HEK293 (cell line): ENCODE measurements at regions not wholly inside any gene's neighbourhood (a gene's known extent, or its start where the extent isn't known, plus 50 kb on each side); places are given as distances from the start of the nearest gene placed in this dataset.
A peak's percentile ranks its signal among the peaks of the same experiment; 100 is the strongest.

ENCODE experiments used
- CTCF ChIA-PET: fragments of 350-600 bp; formaldehyde crosslinking; extraction: SDS; loops from one replicate; lab custom pipeline; 2021; ENCODE audit warnings: antibody characterized with exemption; lab: Yijun Ruan, JAX
- POLR2A ChIA-PET: fragments of 300-600 bp; formaldehyde crosslinking; extraction: SDS; loops from one replicate; lab custom pipeline; 2020; ENCODE audit warnings: antibody characterized with exemption, inconsistent platforms; lab: Yijun Ruan, JAX
- H3K27ac ChIP-seq: fragments of 200-500 bp; sonication (Bioruptor generic); 2 replicates; pipeline ENCODE4 v1.5.1; 2014; ENCODE audit warnings: low read depth, low read length, control low read depth, inconsistent platforms; ENCODE audit errors: extremely low read depth
- H3K36me3 ChIP-seq, 2 experiments: fragments of 200-500 bp in 1 of 2; sonication (Bioruptor generic) in 1 of 2; 1 replicate in 1 of 2; 2 replicates in 1 of 2; pipeline ENCODE4 v1.5.1; 2014 to 2017; ENCODE audit warnings: inconsistent platforms in 2 of 2, low read length in 2 of 2; ENCODE audit not compliant: control insufficient read depth in 2 of 2, insufficient read depth in 1 of 2
- H3K4me1 ChIP-seq: fragments of 200-500 bp; sonication (Bioruptor generic); 2 replicates; pipeline ENCODE4 v1.5.1; 2014; ENCODE audit warnings: mild to moderate bottlenecking, low read length, inconsistent platforms; ENCODE audit not compliant: control insufficient read depth, insufficient read depth
- H3K4me3 ChIP-seq: 2 replicates; pipeline ENCODE4 v1.5.1; 2011; ENCODE audit warnings: low read depth, mild to moderate bottlenecking, control low read depth, low read length, moderate library complexity
- H3K9me3 ChIP-seq: fragments of 200-500 bp; sonication (Bioruptor generic); 2 replicates; pipeline ENCODE4 v1.5.1; 2014; ENCODE audit warnings: low read depth, low read length, inconsistent platforms; ENCODE audit not compliant: control insufficient read depth, insufficient read depth
- BCL11A ChIP-seq: fragments of 450-650 bp; formaldehyde crosslinking; IDR thresholded peaks from 2 replicates; pipeline ENCODE4 v1.5.1; 2016; ENCODE audit warnings: low read depth, missing biosample characterization, missing genetic modification characterization
- SALL2 ChIP-seq: fragments of 450-650 bp; formaldehyde crosslinking; IDR thresholded peaks from 2 replicates; pipeline ENCODE4 v1.5.0; 2017; ENCODE audit warnings: missing biosample characterization, mild to moderate bottlenecking, missing genetic modification characterization, borderline replicate concordance
- SCRT2 ChIP-seq: fragments of 450-650 bp; formaldehyde crosslinking; IDR thresholded peaks from 2 replicates; pipeline ENCODE4 v1.5.1; 2016; ENCODE audit warnings: missing biosample characterization, missing genetic modification characterization
- SP7 ChIP-seq: fragments of 450-650 bp; formaldehyde crosslinking; IDR thresholded peaks from 2 replicates; pipeline ENCODE4 v1.5.1; 2016; ENCODE audit warnings: missing biosample characterization, missing genetic modification characterization
- YY2 ChIP-seq: fragments of 450-650 bp; formaldehyde crosslinking; IDR thresholded peaks from 2 replicates; pipeline ENCODE4 v1.5.1; 2016; ENCODE audit warnings: missing biosample characterization, missing genetic modification characterization
- ZBTB17 ChIP-seq: fragments of 450-650 bp; formaldehyde crosslinking; IDR thresholded peaks from 2 replicates; pipeline ENCODE4 v1.5.1; 2016; ENCODE audit warnings: missing biosample characterization, missing genetic modification characterization
- ZBTB20 ChIP-seq: fragments of 450-650 bp; formaldehyde crosslinking; IDR thresholded peaks from 2 replicates; pipeline ENCODE4 v1.5.1; 2016; ENCODE audit warnings: missing biosample characterization, missing genetic modification characterization
- ZNF10 ChIP-seq: fragments of 450-650 bp; formaldehyde crosslinking; IDR thresholded peaks from 2 replicates; pipeline ENCODE4 v1.5.1; 2017; ENCODE audit warnings: missing biosample characterization, missing genetic modification characterization
- ZNF133 ChIP-seq: fragments of 450-650 bp; formaldehyde crosslinking; IDR thresholded peaks from 2 replicates; pipeline ENCODE4 v1.5.1; 2016; ENCODE audit warnings: missing biosample characterization, missing genetic modification characterization
- ZNF169 ChIP-seq: fragments of 450-650 bp; formaldehyde crosslinking; IDR thresholded peaks from 2 replicates; pipeline ENCODE4 v1.5.1; 2016; ENCODE audit warnings: missing biosample characterization, missing genetic modification characterization
- ZNF239 ChIP-seq: fragments of 450-650 bp; formaldehyde crosslinking; IDR thresholded peaks from 2 replicates; pipeline ENCODE4 v1.5.1; 2016; ENCODE audit warnings: missing biosample characterization, missing genetic modification characterization
- ZNF324 ChIP-seq: fragments of 450-650 bp; formaldehyde crosslinking; IDR thresholded peaks from 2 replicates; pipeline ENCODE4 v1.5.1; 2016; ENCODE audit warnings: missing biosample characterization, missing genetic modification characterization
- ZNF350 ChIP-seq: fragments of 450-650 bp; formaldehyde crosslinking; IDR thresholded peaks from 2 replicates; pipeline ENCODE4 v1.5.0; 2017; ENCODE audit warnings: missing biosample characterization, mild to moderate bottlenecking, missing genetic modification characterization
- ZNF366 ChIP-seq: fragments of 450-650 bp; formaldehyde crosslinking; conservative IDR thresholded peaks from 2 replicates; pipeline ENCODE4 v1.5.1; 2016; ENCODE audit warnings: missing biosample characterization, missing genetic modification characterization
- ZNF404 ChIP-seq: fragments of 450-650 bp; formaldehyde crosslinking; IDR thresholded peaks from 2 replicates; pipeline ENCODE4 v1.5.1; 2017; ENCODE audit warnings: missing biosample characterization, missing genetic modification characterization
- ZNF423 ChIP-seq: fragments of 450-650 bp; formaldehyde crosslinking; IDR thresholded peaks from 2 replicates; pipeline ENCODE4 v1.5.1; 2016; ENCODE audit warnings: missing biosample characterization, missing genetic modification characterization
- ZNF433 ChIP-seq: fragments of 450-650 bp; formaldehyde crosslinking; IDR thresholded peaks from 2 replicates; pipeline ENCODE4 v1.5.1; 2016; ENCODE audit warnings: missing biosample characterization, missing genetic modification characterization, low read depth
- ZNF510 ChIP-seq: fragments of 450-650 bp; formaldehyde crosslinking; IDR thresholded peaks from 2 replicates; pipeline ENCODE4 v1.5.1; 2018; ENCODE audit warnings: mild to moderate bottlenecking, missing genetic modification characterization, missing biosample characterization; ENCODE audit not compliant: insufficient replicate concordance
- ZNF530 ChIP-seq: fragments of 450-650 bp; formaldehyde crosslinking; IDR thresholded peaks from 2 replicates; pipeline ENCODE4 v1.5.1; 2016; ENCODE audit warnings: low read depth, missing biosample characterization, missing genetic modification characterization
- ZNF561 ChIP-seq: fragments of 450-650 bp; IDR thresholded peaks from 2 replicates; pipeline ENCODE4 v1.5.1; 2018; ENCODE audit warnings: missing biosample characterization, missing genetic modification characterization, borderline replicate concordance
- ZNF571 ChIP-seq: fragments of 450-650 bp; formaldehyde crosslinking; IDR thresholded peaks from 2 replicates; pipeline ENCODE4 v1.5.0; 2017; ENCODE audit warnings: missing biosample characterization, missing genetic modification characterization
- ZNF623 ChIP-seq: fragments of 450-650 bp; formaldehyde crosslinking; IDR thresholded peaks from 2 replicates; pipeline ENCODE4 v1.5.1; 2016; ENCODE audit warnings: missing biosample characterization, missing genetic modification characterization
- ZNF624 ChIP-seq: fragments of 450-650 bp; formaldehyde crosslinking; IDR thresholded peaks from 2 replicates; pipeline ENCODE4 v1.5.1; 2017; ENCODE audit warnings: missing biosample characterization, missing genetic modification characterization
- ZNF664 ChIP-seq: fragments of 450-650 bp; formaldehyde crosslinking; IDR thresholded peaks from 2 replicates; pipeline ENCODE4 v1.5.1; 2016; ENCODE audit warnings: missing biosample characterization, missing genetic modification characterization
- ZNF747 ChIP-seq: fragments of 450-650 bp; formaldehyde crosslinking; IDR thresholded peaks from 2 replicates; pipeline ENCODE4 v1.5.1; 2016; ENCODE audit warnings: missing biosample characterization, missing genetic modification characterization
- ZNF768 ChIP-seq: fragments of 450-650 bp; formaldehyde crosslinking; IDR thresholded peaks from 2 replicates; pipeline ENCODE4 v1.5.1; 2018; ENCODE audit warnings: missing biosample characterization, mild to moderate bottlenecking, missing genetic modification characterization

DNA sequence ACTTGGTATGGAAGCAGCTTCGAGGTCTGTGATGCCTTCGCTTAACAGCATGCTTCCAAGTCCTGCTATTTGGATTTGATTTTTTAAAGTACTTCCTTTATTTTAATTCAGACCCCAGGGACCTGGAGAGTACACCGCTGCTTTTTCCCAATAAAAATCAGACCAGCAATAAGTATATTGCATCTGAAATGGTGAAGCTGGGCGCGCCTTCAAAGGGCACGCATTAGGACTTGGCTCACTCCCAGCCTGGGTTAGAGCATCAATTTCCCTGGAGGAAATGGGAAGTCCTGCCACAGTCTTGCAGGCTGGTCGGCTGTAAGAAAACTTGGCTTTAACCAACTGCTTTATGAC, 325.1 kb downstream of the RRAGC start:
- POLR2A ChIA-PET, result no interaction called here
- no peak overlapping the region for H3K4me3 ChIP-seq
- H3K4me1 ChIP-seq, result no peaks in the 10 kb centered on the region
- no peaks in the 10 kb centered on the region for H3K9me3 ChIP-seq
- H3K36me3 ChIP-seq, result no peaks in the 10 kb centered on the region
- CTCF ChIA-PET, result no interaction called here
- TF ChIP-seq ZBTB20 (tag by site-specific recombination) (peak; percentile 66), ZNF768 (no peak)
- no peak overlapping the region for H3K27ac ChIP-seq

DNA sequence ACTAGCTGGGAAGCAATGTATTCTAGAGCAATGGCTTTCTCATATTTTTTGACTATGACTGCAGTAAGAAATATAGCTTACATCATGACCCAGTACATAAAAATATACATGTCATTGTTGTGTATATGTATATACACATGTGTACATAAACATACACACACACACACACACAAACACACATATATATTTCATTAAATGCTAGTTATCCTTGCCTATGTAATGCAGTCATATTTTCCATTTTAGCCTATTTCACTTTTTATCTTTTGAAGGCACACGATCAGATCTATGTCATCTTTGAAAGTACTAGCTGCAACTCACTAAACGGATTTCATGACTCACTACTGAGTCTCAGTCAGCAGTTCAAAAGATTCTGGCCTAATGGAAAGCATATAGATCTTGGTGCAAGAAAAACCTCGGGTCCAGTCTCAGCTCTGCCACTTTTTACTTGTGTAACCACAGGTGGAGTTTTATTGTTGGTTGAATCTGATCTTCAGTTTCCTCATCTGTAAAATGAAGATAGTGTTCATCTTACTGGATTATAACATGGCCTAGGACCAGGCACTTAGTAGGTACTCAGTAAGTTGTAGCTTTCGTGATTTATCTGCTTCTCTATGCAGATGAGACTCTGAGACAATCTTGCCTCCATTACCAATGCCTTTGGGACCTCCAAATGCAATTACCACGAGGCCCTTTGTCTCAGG, 325.6 kb downstream of the RRAGC start:
- Histone ChIP-seq H3K36me3 (no peaks in the 10 kb centered on the region), H3K9me3 (no peaks in the 10 kb centered on the region), H3K27ac (no peak overlapping the region), H3K4me1 (no peaks in the 10 kb centered on the region), H3K4me3 (no peak overlapping the region)
- ChIA-PET POLR2A (no interaction called here), CTCF (no interaction called here)
- TF ChIP-seq ZNF571 (tag by site-specific recombination) (no peak), SP7 (tag by site-specific recombination) (no peak), ZNF239 (no peak), ZNF10 (tag by site-specific recombination) (no peak), ZNF423 (no peak), ZNF623 (no peak), BCL11A (no peak), YY2 (tag by site-specific recombination) (no peak), ZNF510 (tag by site-specific recombination) (no peak)

DNA sequence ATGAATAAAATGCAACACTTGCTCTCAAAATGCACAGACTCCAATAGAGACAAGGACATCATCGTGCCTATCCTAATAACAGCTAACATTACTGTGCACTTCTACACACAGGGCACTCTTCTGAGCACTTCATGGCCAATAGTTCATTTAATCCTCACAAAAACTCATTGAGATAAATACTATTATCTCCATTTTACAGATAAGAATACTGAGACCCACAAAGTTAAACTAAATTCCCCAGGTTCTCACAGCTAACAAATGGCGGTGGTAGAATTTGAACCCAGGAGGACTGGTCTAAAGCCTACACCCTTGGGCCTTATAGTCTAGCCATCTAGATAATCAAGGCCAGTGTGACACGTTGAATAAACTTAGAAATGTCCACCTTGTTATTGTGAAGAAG, 328.6 kb downstream of the RRAGC start:
- ChIA-PET POLR2A (no interaction called here), CTCF (interaction anchor here (0.5 to 0.7 kb wide), 4 partner anchors 8 to 205 kb away, joined by 3 to 5 read pairs (median 4); no protein-coding TSS in a partner anchor)
- no peaks in the 10 kb centered on the region for H3K9me3 ChIP-seq
- H3K36me3 ChIP-seq, result no peaks in the 10 kb centered on the region
- H3K27ac ChIP-seq, result no peak overlapping the region
- H3K4me3 ChIP-seq, result no peak overlapping the region
- peak; percentile 49; the same call in 1 of the 2 replicates for TF ChIP-seq ZNF133
- no peak for TF ChIP-seq ZNF324 (tag by site-specific recombination)
- no peak for TF ChIP-seq ZNF423
- no peak for TF ChIP-seq ZNF530 (tag by site-specific recombination)
- no peak for TF ChIP-seq SCRT2
- TF ChIP-seq ZNF433 (tag by site-specific recombination), result no peak
- TF ChIP-seq ZNF404, result no peak
- no peak for TF ChIP-seq ZNF350 (tag by site-specific recombination)
- H3K4me1 ChIP-seq, result no peaks in the 10 kb centered on the region

DNA sequence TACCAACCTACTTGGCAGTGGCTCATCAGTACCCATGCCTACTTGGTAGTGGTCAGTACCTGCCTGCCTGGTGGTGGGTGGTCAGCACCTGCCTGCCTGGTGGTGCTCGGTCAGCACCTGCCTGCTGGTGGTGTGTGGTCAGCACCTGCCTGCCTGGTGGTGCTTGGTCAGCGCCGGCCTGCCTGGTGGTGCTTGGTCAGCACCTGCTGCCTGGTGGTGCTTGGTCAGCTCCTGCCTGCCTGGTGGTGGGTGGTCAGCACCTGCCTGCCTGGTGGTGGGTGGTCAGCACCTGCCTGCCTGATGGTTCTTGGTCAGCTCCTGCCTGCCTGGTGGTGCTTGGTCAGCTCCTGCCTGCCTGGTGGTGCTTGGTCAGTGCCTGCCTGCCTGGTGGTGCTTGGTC, 329.6 kb downstream of the RRAGC start:
- H3K9me3 ChIP-seq, result no peaks in the 10 kb centered on the region
- H3K4me1 ChIP-seq, result no peaks in the 10 kb centered on the region
- TF ChIP-seq ZNF169 (no peak), ZNF561 (tag by site-specific recombination) (no peak), SALL2 (no peak), ZNF530 (tag by site-specific recombination) (no peak), ZNF366 (tag by site-specific recombination) (no peak), ZNF624 (no peak), ZNF747 (tag by site-specific recombination) (no peak), ZNF664 (tag by site-specific recombination) (no peak), ZBTB17 (tag by site-specific recombination) (no peak)
- ChIA-PET CTCF (no interaction called here), POLR2A (no interaction called here)
- H3K27ac ChIP-seq, result no peak overlapping the region
- no peak overlapping the region for H3K4me3 ChIP-seq
- no peaks in the 10 kb centered on the region for H3K36me3 ChIP-seq
